Upper lobe of left lung (tissue), 6 donors: ENCODE measurements at regions not wholly inside any gene's neighbourhood (a gene's known extent, or its start where the extent isn't known, plus 50 kb on each side); places are given as distances from the start of the nearest gene placed in this dataset.

Experiments used
- ATAC-seq, 2 donors: fragments of 200-7000 bp; cut with Tn5 transposase; one replicate each; pipeline ENCODE4 v1.9.1; 2022; ENCODE audit warnings: mild to moderate bottlenecking in 2 of 2, moderate library complexity in 2 of 2; ENCODE audit not compliant: low FRiP score in 2 of 2
- DNase-seq, 2 donors: peaks; one replicate each; pipeline ENCODE4 v3.0.0-alpha.2; 2019 to 2020
- H3K27ac ChIP-seq, 4 donors: fragments of 200-600 bp; sonication (generic); one replicate each; pipeline ENCODE4 v1.5.1; 2016 to 2019
- H3K27me3 ChIP-seq, 4 donors: fragments of 200-600 bp; sonication (generic); one replicate each; pipeline ENCODE4 v1.5.1; 2017 to 2019
- H3K36me3 ChIP-seq, 4 donors: fragments of 200-600 bp; sonication (generic); one replicate each; pipeline ENCODE4 v1.5.1; 2016 to 2019
- H3K4me1 ChIP-seq, 4 donors: fragments of 200-600 bp; sonication (generic); one replicate each; pipeline ENCODE4 v1.5.1; 2018 to 2019
- H3K4me3 ChIP-seq, 4 donors: fragments of 200-600 bp; sonication (generic); one replicate each; pipeline ENCODE4 v1.5.1; 2017 to 2019; ENCODE audit warnings: mild to moderate bottlenecking in 2 of 4, moderate library complexity in 1 of 4
- H3K9me3 ChIP-seq, 4 donors: fragments of 200-600 bp; sonication (generic); one replicate each; pipeline ENCODE4 v1.5.1; 2018 to 2019
- CTCF ChIP-seq, 6 experiments: fragments of 450-650 bp in 4 of 6; fragments of 200-600 bp in 2 of 6; sonication (generic) in 2 of 6; IDR thresholded peaks; one replicate each; pipeline ENCODE4 v1.5.1; 2016 to 2019; ENCODE audit warnings: antibody characterized with exemption in 6 of 6
- EP300 ChIP-seq, 4 donors: sonication (generic); formaldehyde crosslinking; IDR thresholded peaks; one replicate each; pipeline ENCODE4 v1.5.1; 2017; ENCODE audit warnings: antibody characterized with exemption in 4 of 4, control low read depth in 2 of 4
- POLR2A ChIP-seq, 4 donors: fragments of 450-650 bp; IDR thresholded peaks; one replicate each; pipeline ENCODE4 v1.5.1; 2016 to 2017; ENCODE audit warnings: antibody characterized with exemption in 4 of 4, mild to moderate bottlenecking in 2 of 4
- POLR2AphosphoS5 ChIP-seq, 2 donors: sonication (generic); formaldehyde crosslinking; IDR thresholded peaks; one replicate each; pipeline ENCODE4 v1.5.1; 2017; ENCODE audit warnings: antibody characterized with exemption in 2 of 2
- WGBS, 2 donors: methylation state at CpG; one replicate each; pipeline ENCODE4 v1.1.5; 2017 to 2018; 5-methylcytosine and 5-hydroxymethylcytosine counted together
- donor health status: DM: no; HTN: no; CAD: no; lungs with moderate emphysema.
- donor health status: DM: no; HTN: yes; CAD: no; lungs with severe emphysema.

- H3K4me3 ChIP-seq: no peak overlapping the region
- DNase-seq (no peak), ATAC-seq (no peak)
- TF ChIP-seq EP300 (IDR thresholded peaks at IDR 0.05) (no peak), CTCF (IDR thresholded peaks at IDR 0.05) (no peak)
- whole genome bisulfite sequencing, 2 donors: 73 to 86% methylated on average over 12 of the region's 12 CpGs
- no peak overlapping the region for H3K27ac ChIP-seq
- no peaks in the 10 kb centered on the region for H3K36me3 ChIP-seq
- H3K4me1 ChIP-seq: no peaks in the 10 kb centered on the region
- H3K9me3 ChIP-seq: no peaks in the 10 kb centered on the region
- no peaks in the 10 kb centered on the region for H3K27me3 ChIP-seq
Measured at GRCh38 chr11:128262463-128263345, 324.7 kb downstream of the ETS1 start.

GRCh38 chr11:128261011-128261421 is 326.3 kb downstream of the ETS1 start:
- no peak for TF ChIP-seq EP300 (IDR thresholded peaks at IDR 0.05)
- no peak for TF ChIP-seq POLR2A (IDR thresholded peaks at IDR 0.05)
- TF ChIP-seq POLR2AphosphoS5 (IDR thresholded peaks at IDR 0.05): no peak
- TF ChIP-seq CTCF (IDR thresholded peaks at IDR 0.05): no peak
- Histone ChIP-seq H3K9me3 (no peaks in the 10 kb centered on the region), H3K27me3 (no peaks in the 10 kb centered on the region), H3K4me1 (no peaks in the 10 kb centered on the region), H3K4me3 (no peak overlapping the region), H3K27ac (no peak overlapping the region), H3K36me3 (no peaks in the 10 kb centered on the region)
- DNase-seq (no peak), ATAC-seq (no peak)
- WGBS, 2 donors: 69 to 84% methylated on average over 6 of the region's 6 CpGs

GRCh38 chr11:128260398-128260797 is 327.0 kb downstream of the ETS1 start:
- H3K36me3 ChIP-seq: no peaks in the 10 kb centered on the region
- no peak overlapping the region for H3K4me3 ChIP-seq
- no peak overlapping the region for H3K27ac ChIP-seq
- DNase-seq: no peak
- 78 to 82% methylated on average over 3 of the region's 3 CpGs for WGBS, 2 donors
- no peak for TF ChIP-seq EP300 (IDR thresholded peaks at IDR 0.05)
- TF ChIP-seq CTCF (IDR thresholded peaks at IDR 0.05): no peak
- TF ChIP-seq POLR2A (IDR thresholded peaks at IDR 0.05): no peak
- no peak for TF ChIP-seq POLR2AphosphoS5 (IDR thresholded peaks at IDR 0.05)
- no peak for ATAC-seq
- H3K27me3 ChIP-seq: no peaks in the 10 kb centered on the region
- H3K9me3 ChIP-seq: no peaks in the 10 kb centered on the region
- no peaks in the 10 kb centered on the region for H3K4me1 ChIP-seq

- Histone ChIP-seq H3K4me3 (no peak overlapping the region), H3K4me1 (no peaks in the 10 kb centered on the region), H3K9me3 (no peaks in the 10 kb centered on the region), H3K27me3 (no peaks in the 10 kb centered on the region), H3K27ac (no peak overlapping the region), H3K36me3 (no peaks in the 10 kb centered on the region)
- 84 to 91% methylated on average over 1 of the region's 1 CpG for WGBS, 2 donors
- ATAC-seq: no peak
- DNase-seq: no peak
- TF ChIP-seq EP300 (IDR thresholded peaks at IDR 0.05) (no peak), POLR2AphosphoS5 (IDR thresholded peaks at IDR 0.05) (no peak), POLR2A (IDR thresholded peaks at IDR 0.05) (no peak), CTCF (IDR thresholded peaks at IDR 0.05) (no peak)
Measured at GRCh38 chr11:128259816-128260215, 327.5 kb downstream of the ETS1 start.

GRCh38 chr11:128254941-128255340 is 332.4 kb downstream of the ETS1 start:
- no peaks in the 10 kb centered on the region for H3K4me1 ChIP-seq
- H3K4me3 ChIP-seq: no peak overlapping the region
- H3K36me3 ChIP-seq: no peaks in the 10 kb centered on the region
- ATAC-seq (no peak), DNase-seq (no peak)
- H3K27me3 ChIP-seq: no peaks in the 10 kb centered on the region
- H3K27ac ChIP-seq: no peak overlapping the region
- no peaks in the 10 kb centered on the region for H3K9me3 ChIP-seq
- TF ChIP-seq POLR2AphosphoS5 (IDR thresholded peaks at IDR 0.05) (no peak), EP300 (IDR thresholded peaks at IDR 0.05) (no peak), POLR2A (IDR thresholded peaks at IDR 0.05) (no peak), CTCF (IDR thresholded peaks at IDR 0.05) (no peak)
